K562 (cell line): ENCODE measurements at regions not wholly inside any gene's neighbourhood (a gene's known extent, or its start where the extent isn't known, plus 50 kb on each side); places are given as distances from the start of the nearest gene placed in this dataset.

Experiments used
- ATAC-seq: fragments of 200-7000 bp; cut with Tn5 transposase; 3 replicates; pipeline ENCODE4 v1.9.1; 2020; ENCODE audit warnings: moderate library complexity
- BruUV-seq: library from RNA; stranded (reverse); fragments of 400-500 nt; replicated peaks from 2 replicates; lab custom pipeline; 2021; lab: Mats Ljungman, UMichigan
- CTCF ChIA-PET: fragments of 300-600 bp; formaldehyde crosslinking; extraction: SDS; loops from one replicate; lab custom pipeline; 2021; ENCODE audit warnings: low intra/inter-chr PET ratio; lab: Yijun Ruan, JAX
- POLR2A ChIA-PET: fragments of 300-600, 350-650 bp; sonication (Branson Sonifier 250); formaldehyde crosslinking; extraction: SDS; loops from one replicate; lab custom pipeline; 2021; ENCODE audit warnings: antibody characterized with exemption, inconsistent platforms; lab: Yijun Ruan, JAX
- DNase-seq, 4 experiments: peaks; one replicate each; pipeline versions ENCODE4 v3.0.0 to v3.0.0-alpha.2; 2011 to 2018; ENCODE audit warnings: low spot score in 3 of 4, mixed read lengths in 3 of 4; ENCODE audit errors: extremely low read depth in 1 of 4
- FAIRE-seq: peaks from 2 replicates; lab custom pipeline; 2011; peaks lifted over from hg19 to GRCh38; lab: Jason Lieb, UNC
- H2AFZ ChIP-seq: 2 replicates; pipeline ENCODE4 v1.6.0; 2011; ENCODE audit warnings: low read depth, low read length, control low read depth, inconsistent platforms
- H3K27ac ChIP-seq: fragments of 200-600 bp; 3 replicates; pipeline ENCODE4 v1.8.0; 2011; ENCODE audit warnings: low read depth, mild to moderate bottlenecking, control low read depth, inconsistent platforms, low read length, moderate library complexity, mixed read lengths; ENCODE audit errors: extremely low read depth
- H3K27me3 ChIP-seq, 2 experiments: fragments of 300-600 bp in 1 of 2; 2 replicates in 1 of 2; 3 replicates in 1 of 2; pipeline versions ENCODE4 v1.6.0 to v1.8.0; 2011; ENCODE audit warnings: inconsistent platforms in 2 of 2, low read length in 2 of 2, mild to moderate bottlenecking in 1 of 2, mixed read lengths in 1 of 2, moderate library complexity in 1 of 2; ENCODE audit not compliant: control insufficient read depth in 2 of 2, insufficient read depth in 2 of 2
- H3K36me3 ChIP-seq: fragments of 300-600 bp; 3 replicates; pipeline ENCODE4 v1.8.0; 2011; ENCODE audit warnings: mild to moderate bottlenecking, low read length, inconsistent platforms; ENCODE audit not compliant: control insufficient read depth, insufficient read depth
- H3K4me1 ChIP-seq, 2 experiments: fragments of 200-600 bp in 1 of 2; replicated peaks in 1 of 2; 2 replicates in 1 of 2; 3 replicates in 1 of 2; pipeline versions ENCODE4 v1.5.1 to v1.8.0; 2011; ENCODE audit warnings: inconsistent platforms in 2 of 2, low read length in 2 of 2, mild to moderate bottlenecking in 1 of 2, mixed read lengths in 1 of 2, moderate library complexity in 1 of 2; ENCODE audit not compliant: control insufficient read depth in 2 of 2, insufficient read depth in 2 of 2
- H3K4me2 ChIP-seq: 2 replicates; pipeline ENCODE4 v1.6.1; 2011; ENCODE audit warnings: low read length, control low read depth, inconsistent platforms, mixed read lengths; ENCODE audit not compliant: insufficient read depth
- H3K4me3 ChIP-seq: fragments of 200-600 bp; sonication (generic), shearing (Covaris generic); 2 replicates; pipeline ENCODE4 v1.5.1; 2016; ENCODE audit warnings: control low read depth, inconsistent platforms
- H3K79me2 ChIP-seq: fragments of 200-600 bp; 3 replicates; pipeline ENCODE4 v1.8.0; 2011; ENCODE audit warnings: low read length, inconsistent platforms; ENCODE audit not compliant: control insufficient read depth, insufficient read depth
- H3K9ac ChIP-seq, 2 experiments: 2 replicates each; pipeline versions ENCODE4 v1.6.0 to v1.6.1; 2011; ENCODE audit warnings: low read depth in 2 of 2, low read length in 2 of 2, control low read depth in 1 of 2, inconsistent platforms in 1 of 2, mild to moderate bottlenecking in 1 of 2, mixed read lengths in 1 of 2; ENCODE audit not compliant: insufficient read depth in 1 of 2
- H3K9me1 ChIP-seq: one replicate; pipeline ENCODE4 v1.6.0; 2011; ENCODE audit warnings: inconsistent platforms, mild to moderate bottlenecking, low read length, moderate library complexity; ENCODE audit not compliant: control insufficient read depth, insufficient read depth
- H3K9me3 ChIP-seq: replicated peaks from 2 replicates; pipeline ENCODE4 v1.5.1; 2011; ENCODE audit warnings: low read depth, low read length, inconsistent platforms; ENCODE audit not compliant: control insufficient read depth, insufficient read depth
- H4K20me1 ChIP-seq: replicated peaks from 2 replicates; pipeline ENCODE4 v1.6.1; 2011; ENCODE audit warnings: low read length, inconsistent platforms, mixed read lengths; ENCODE audit not compliant: control insufficient read depth, insufficient read depth
- ATF2 ChIP-seq: sonication (generic); formaldehyde crosslinking; IDR thresholded peaks from 2 replicates; pipeline ENCODE4 v1.8.1; 2022; ENCODE audit warnings: missing genetic modification reagents
- BRF1 ChIP-seq: IDR thresholded peaks from 3 replicates; pipeline ENCODE4 v1.6.1; 2011; ENCODE audit warnings: borderline replicate concordance, mild to moderate bottlenecking; ENCODE audit not compliant: insufficient read length; ENCODE audit errors: extremely low read depth
- FOXM1 ChIP-seq, 2 experiments: fragments of 450-650 bp in 1 of 2; sonication (generic) in 1 of 2; formaldehyde crosslinking in 1 of 2; IDR thresholded peaks; 2 replicates each; pipeline versions ENCODE4 v1.6.1 to v1.9.0; 2017 to 2022; ENCODE audit warnings: low read depth in 2 of 2, mild to moderate bottlenecking in 2 of 2, missing genetic modification reagents in 1 of 2, moderate library complexity in 1 of 2
- FOXO4 ChIP-seq: fragments of 450-650 bp; formaldehyde crosslinking; IDR thresholded peaks from 2 replicates; pipeline ENCODE4 v1.4.0; 2020; ENCODE audit warnings: mild to moderate bottlenecking, moderate library complexity
- NCOA4 ChIP-seq: fragments of 450-650 bp; IDR thresholded peaks from 2 replicates; pipeline ENCODE4 v1.6.1; 2018; ENCODE audit warnings: mild to moderate bottlenecking; ENCODE audit not compliant: partially characterized antibody
- NONO ChIP-seq, 2 experiments: fragments of 200-400 bp in 1 of 2; fragments of 450-650 bp in 1 of 2; formaldehyde crosslinking in 1 of 2; IDR thresholded peaks; 2 replicates each; pipeline ENCODE4 v1.6.1; 2017; ENCODE audit warnings: low read depth in 2 of 2, mild to moderate bottlenecking in 2 of 2, moderate library complexity in 2 of 2, low read length in 1 of 2
- SPI1 ChIP-seq: IDR thresholded peaks from 2 replicates; pipeline ENCODE4 v1.6.1; 2011; ENCODE audit warnings: low read depth, low read length, control low read depth, borderline replicate concordance
- STAT6 ChIP-seq: sonication (generic); formaldehyde crosslinking; IDR thresholded peaks from 2 replicates; pipeline ENCODE4 v1.8.1; 2023; ENCODE audit warnings: mild to moderate bottlenecking, missing genetic modification reagents
- TCFL5 ChIP-seq: fragments of 250-450 bp; sonication (Bioruptor Pico); conservative IDR thresholded peaks from 2 replicates; pipeline ENCODE4 v1.6.1; 2021; ENCODE audit warnings: mild to moderate bottlenecking, moderate library complexity, matching md5 sums
- ZHX1 ChIP-seq: fragments of 150-350 bp; conservative IDR thresholded peaks from 2 replicates; pipeline ENCODE4 v1.6.1; 2014; ENCODE audit warnings: low read length
- ZNF197 ChIP-seq: fragments of 200-800 bp; sonication (Bioruptor generic); IDR thresholded peaks from 2 replicates; pipeline ENCODE4 v1.6.1; 2016; ENCODE audit warnings: low read depth, missing genetic modification characterization, missing compliant biosample characterization
- ZNF354B ChIP-seq: fragments of 250-450 bp; sonication (Bioruptor Pico); IDR thresholded peaks from 2 replicates; pipeline ENCODE4 v1.4.0; 2020
- ZSCAN32 ChIP-seq: fragments of 450-650 bp; formaldehyde crosslinking; IDR thresholded peaks from 2 replicates; pipeline ENCODE4 v1.4.0; 2020; ENCODE audit warnings: mild to moderate bottlenecking, moderate library complexity
- WGBS: fragments of 100-300 bp; shearing (Covaris generic); methylation state at CpG from one replicate; pipeline ENCODE4 v1.1.6; 2016; ENCODE audit warnings: low coverage, mixed read lengths; ENCODE audit not compliant: insufficient coverage; ENCODE audit errors: missing lambda C conversion rate; 5-methylcytosine and 5-hydroxymethylcytosine counted together
- in situ Hi-C: fragments of 300-500 bp; cut with MboI; formaldehyde crosslinking; loops from 4 replicates; pipeline ENCODE4 v1.15.0; 2018; ENCODE audit warnings: inconsistent platforms, mixed read lengths
- intact Hi-C: fragments of 100-400 bp; cut with micrococcal nuclease; formaldehyde crosslinking; loops from 2 replicates; pipeline ENCODE4 v1.14.2; 2022
- TF ChIP-seq, protein P1 (sequence below): IDR thresholded peaks from 2 replicates; pipeline ENCODE4 v1.6.1; 2011; ENCODE audit not compliant: insufficient read length; ENCODE audit errors: extremely low read depth

DNA sequence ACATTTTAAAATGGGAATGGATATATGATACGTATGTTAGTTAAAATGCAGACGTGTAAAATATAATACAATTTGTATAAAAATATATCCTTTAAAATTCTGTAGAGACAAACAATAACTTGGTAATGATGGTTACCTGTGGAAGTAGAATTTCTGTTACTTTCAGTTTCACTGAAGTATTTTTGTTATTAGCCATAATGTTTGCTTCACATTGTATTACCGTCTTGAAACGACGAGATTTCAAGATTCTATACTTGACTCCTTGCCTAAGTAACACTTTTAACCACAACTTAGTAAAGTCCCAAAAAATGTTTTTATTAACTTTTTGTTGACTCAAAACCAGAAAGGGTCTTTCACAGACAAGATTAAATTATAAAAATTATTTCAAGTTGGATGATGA is 488.3 kb upstream of the VRK2 start:
- H3K9ac ChIP-seq = no peak overlapping the region
- H3K4me3 ChIP-seq = no peak overlapping the region
- DNase-seq = no peak
- H4K20me1 ChIP-seq = no peaks in the 10 kb centered on the region
- BruUV-seq = no TSS peak
- H3K9me1 ChIP-seq = no peaks in the 10 kb centered on the region
- H3K4me1 ChIP-seq = no peaks in the 10 kb centered on the region
- ChIA-PET POLR2A (no interaction called here), CTCF (no interaction called here)
- 0% methylated on average over 5 of the region's 5 CpGs for WGBS
- H3K36me3 ChIP-seq = no peaks in the 10 kb centered on the region
- in situ Hi-C loops (no loop called here), intact Hi-C loops (no loop called here)
- no peak for FAIRE-seq
- no peaks in the 10 kb centered on the region for H3K27me3 ChIP-seq
- H3K27ac ChIP-seq = no peak overlapping the region
- ATAC-seq = no peak
- H3K4me2 ChIP-seq = no peak overlapping the region
- no peak overlapping the region for H2AFZ ChIP-seq
- no peaks in the 10 kb centered on the region for H3K79me2 ChIP-seq
- no peaks in the 10 kb centered on the region for H3K9me3 ChIP-seq
- TF ChIP-seq ZNF354B (CRISPR knock-in tag) (no peak), ZHX1 (no peak), BRF1 (no peak), TCFL5 (CRISPR knock-in tag) (no peak), FOXO4 (CRISPR knock-in tag) (no peak), NCOA4 (no peak), FOXM1 (IDR thresholded peaks at IDR 0.05; ENCODE audit: low read depth) (no peak), FOXM1 (CRISPR knock-in tag; IDR thresholded peaks at IDR 0.05; ENCODE audit: low read depth) (no peak), SPI1 (no peak), STAT6 (CRISPR knock-in tag) (no peak), ZSCAN32 (CRISPR knock-in tag) (no peak), ATF2 (CRISPR knock-in tag) (no peak), NONO (IDR thresholded peaks at IDR 0.05; ENCODE audit: low read depth in 2 of 2, low read length in 1 of 2) (no peak), ZNF197 (CRISPR knock-in tag) (no peak)
- TF ChIP-seq, protein P1, sequence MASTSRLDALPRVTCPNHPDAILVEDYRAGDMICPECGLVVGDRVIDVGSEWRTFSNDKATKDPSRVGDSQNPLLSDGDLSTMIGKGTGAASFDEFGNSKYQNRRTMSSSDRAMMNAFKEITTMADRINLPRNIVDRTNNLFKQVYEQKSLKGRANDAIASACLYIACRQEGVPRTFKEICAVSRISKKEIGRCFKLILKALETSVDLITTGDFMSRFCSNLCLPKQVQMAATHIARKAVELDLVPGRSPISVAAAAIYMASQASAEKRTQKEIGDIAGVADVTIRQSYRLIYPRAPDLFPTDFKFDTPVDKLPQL = no peak
